Heart right ventricle (tissue), 16 donors: ENCODE measurements at regions not wholly inside any gene's neighbourhood (a gene's known extent, or its start where the extent isn't known, plus 50 kb on each side); places are given as distances from the start of the nearest gene placed in this dataset.

ENCODE experiments used
- ATAC-seq, 8 donors: fragments of 200-7000 bp; cut with Tn5 transposase; one replicate each; pipeline ENCODE4 v1.9.1; 2020; ENCODE audit warnings: mild to moderate bottlenecking in 8 of 8, moderate library complexity in 8 of 8, moderate number of reproducible peaks in 1 of 8
- DNase-seq, 2 donors: peaks; one replicate each; pipeline ENCODE4 v3.0.0-alpha.2; 2020
- H3K27ac ChIP-seq, 10 donors: fragments of 200-600 bp; sonication (generic) in 2 of 10; one replicate each; pipeline versions ENCODE4 v1.5.0 to v1.8.0; 2020 to 2022; ENCODE audit warnings: mild to moderate bottlenecking in 3 of 10
- H3K27me3 ChIP-seq, 7 donors: fragments of 200-600 bp; one replicate each; pipeline ENCODE4 v1.8.0; 2021 to 2022; ENCODE audit warnings: mild to moderate bottlenecking in 2 of 7
- H3K36me3 ChIP-seq, 9 donors: fragments of 200-600 bp; sonication (generic) in 1 of 9; one replicate each; pipeline versions ENCODE4 v1.5.0 to v1.8.0; 2020 to 2022; ENCODE audit warnings: mild to moderate bottlenecking in 2 of 9
- H3K4me1 ChIP-seq, 9 donors: fragments of 200-600 bp; sonication (generic) in 1 of 9; one replicate each; pipeline versions ENCODE4 v1.5.0 to v1.8.0; 2020 to 2022; ENCODE audit warnings: mild to moderate bottlenecking in 4 of 9
- H3K4me3 ChIP-seq, 10 donors: fragments of 200-600 bp; sonication (generic) in 2 of 10; one replicate each; pipeline versions ENCODE4 v1.5.0 to v1.8.0; 2020 to 2022; ENCODE audit warnings: mild to moderate bottlenecking in 7 of 10, moderate library complexity in 2 of 10
- H3K9me3 ChIP-seq, 11 donors: fragments of 200-600 bp in 10 of 11; sonication (generic) in 2 of 11; one replicate each; pipeline versions ENCODE4 v1.5.0 to v1.8.0; 2013 to 2022; ENCODE audit warnings: mild to moderate bottlenecking in 2 of 11, control low read depth in 1 of 11, moderate library complexity in 1 of 11
- WGBS, 2 donors: extraction: QIAGEN DNeasy Blood & Tissue Kit; methylation state at CpG; one replicate each; pipeline ENCODE4 v1.1.7; 2013; ENCODE audit warnings: inconsistent platforms in 1 of 2; 5-methylcytosine and 5-hydroxymethylcytosine counted together
- intact Hi-C, 10 donors: fragments of 100-400 bp; cut with DNase I; formaldehyde crosslinking; loops; one replicate each; pipeline versions ENCODE4 v1.11.1 to v1.14.2; 2022
- TF ChIP-seq, protein P1 (sequence below), 9 donors: fragments of 200-600 bp; sonication (generic) in 2 of 9; IDR thresholded peaks; one replicate each; pipeline versions ENCODE4 v1.5.0 to v1.8.0; 2021 to 2022; ENCODE audit warnings: antibody characterized with exemption in 9 of 9, mild to moderate bottlenecking in 5 of 9, moderate library complexity in 1 of 9
- donor health status: Arrhythmogenic right ventricular cardiomyopathy.
- donor health status: ischemic (EF 13 %, LVEDD 7.1; RV severe dilation, severe dysfunction).
- donor health status: healthy with polysubstance abuse.
- donor health status: DM: no; HTN: yes; CAD: no.
- donor health status: DM: no; HTN: no; CAD: no.
- donor health status: ischemic (EF 25% LVEDD 6.9; RV normal size, moderate dysfunction).
- donor health status: ischemic (EF 25% LVEDD 5.7; RV mildly dilated, moderate dysfunction).
- donor health status: healthy.
- donor health status: DM: yes; HTN: yes; CAD: no.
- donor health status: Ischemic cardiomyopathy.
- donor health status: ischemic (EF 35%, LVEDD 5.7; RV mildly dilated, moderate dysfunction).
- donor health status: nonischemic (EF 11% LVEDD 7.7; RV severe dilation, severe dysfunction).
- donor health status: DM: yes; HTN: yes; CAD: no.
- donor health status: PGD.
- donor health status: ischemic (EF 29% LVEDD 5.4; RV normal size, mild dysfunction).
- donor health status: nonischemic (EF 23%, LVEDD 6.1; RV moderate dilation, normal function).

DNA sequence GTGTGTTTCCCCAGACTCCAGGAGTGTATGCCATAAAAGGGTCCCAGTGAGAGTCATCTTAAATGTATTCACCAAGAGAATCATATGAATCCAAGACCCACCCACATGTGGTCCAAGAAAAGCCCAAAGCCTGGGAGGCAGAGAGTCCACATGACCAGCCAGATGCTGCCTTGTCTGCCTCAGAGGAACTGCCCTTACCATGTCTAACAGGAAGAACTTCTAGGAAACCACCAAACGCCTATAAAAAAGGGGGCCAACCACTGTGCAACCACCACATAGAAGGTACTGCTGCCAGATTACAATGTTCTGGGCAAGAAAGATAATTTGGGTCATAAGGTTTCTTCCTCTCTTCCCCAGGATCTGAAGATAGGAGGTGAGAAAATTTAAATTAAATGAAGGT, 129.8 kb upstream of the SLC24A2 start:
- intact Hi-C loops = no loop called here

DNA sequence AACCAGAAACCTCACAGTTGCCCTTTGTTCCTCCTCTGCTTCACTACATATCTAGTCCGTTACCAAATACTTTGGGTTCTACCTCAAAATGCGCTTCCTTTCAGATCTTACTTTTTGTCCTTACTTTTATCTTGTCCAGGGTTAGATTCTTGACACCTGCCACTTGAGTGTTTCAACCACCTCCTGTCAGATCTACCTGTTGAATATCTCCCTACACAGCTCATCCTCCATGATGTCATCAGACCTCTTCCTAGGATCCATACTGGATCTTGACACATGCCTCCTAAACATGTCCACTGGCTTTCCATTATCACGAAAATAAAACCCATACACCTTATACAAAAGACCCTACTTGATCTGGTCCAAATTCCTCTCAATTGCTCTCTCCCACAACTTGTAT, 125.2 kb upstream of the SLC24A2 start:
- DNase-seq (no peak), ATAC-seq (no peak)
- Histone ChIP-seq H3K27me3 (peaks cover 0 to 9% (median 6%) of the 10 kb centered on the region in 7 donors), H3K27ac (no peak overlapping the region), H3K9me3 (no peaks in the 10 kb centered on the region), H3K36me3 (no peaks in the 10 kb centered on the region), H3K4me3 (no peak overlapping the region), H3K4me1 (no peaks in the 10 kb centered on the region)
- intact Hi-C loops = no loop called here
- TF ChIP-seq, protein P1, sequence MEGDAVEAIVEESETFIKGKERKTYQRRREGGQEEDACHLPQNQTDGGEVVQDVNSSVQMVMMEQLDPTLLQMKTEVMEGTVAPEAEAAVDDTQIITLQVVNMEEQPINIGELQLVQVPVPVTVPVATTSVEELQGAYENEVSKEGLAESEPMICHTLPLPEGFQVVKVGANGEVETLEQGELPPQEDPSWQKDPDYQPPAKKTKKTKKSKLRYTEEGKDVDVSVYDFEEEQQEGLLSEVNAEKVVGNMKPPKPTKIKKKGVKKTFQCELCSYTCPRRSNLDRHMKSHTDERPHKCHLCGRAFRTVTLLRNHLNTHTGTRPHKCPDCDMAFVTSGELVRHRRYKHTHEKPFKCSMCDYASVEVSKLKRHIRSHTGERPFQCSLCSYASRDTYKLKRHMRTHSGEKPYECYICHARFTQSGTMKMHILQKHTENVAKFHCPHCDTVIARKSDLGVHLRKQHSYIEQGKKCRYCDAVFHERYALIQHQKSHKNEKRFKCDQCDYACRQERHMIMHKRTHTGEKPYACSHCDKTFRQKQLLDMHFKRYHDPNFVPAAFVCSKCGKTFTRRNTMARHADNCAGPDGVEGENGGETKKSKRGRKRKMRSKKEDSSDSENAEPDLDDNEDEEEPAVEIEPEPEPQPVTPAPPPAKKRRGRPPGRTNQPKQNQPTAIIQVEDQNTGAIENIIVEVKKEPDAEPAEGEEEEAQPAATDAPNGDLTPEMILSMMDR (IDR thresholded peaks at IDR 0.05) = no peak
- WGBS, 2 donors = 91% methylated on average over 3 of the region's 3 CpGs

More for the DNA sequence above, 129.8 kb upstream of the SLC24A2 start:
- no peaks in the 10 kb centered on the region for H3K4me1 ChIP-seq
- H3K36me3 ChIP-seq = no peaks in the 10 kb centered on the region
- DNase-seq (no peak), ATAC-seq (no peak)
- WGBS, 2 donors = 61 to 70% methylated on average over 1 of the region's 1 CpG
- no peak overlapping the region for H3K27ac ChIP-seq
- TF ChIP-seq, protein P1 (IDR thresholded peaks at IDR 0.05) = no peak
- no peaks in the 10 kb centered on the region for H3K9me3 ChIP-seq
- peaks cover 0 to 12% (median 8%) of the 10 kb centered on the region in 7 donors for H3K27me3 ChIP-seq
- no peak overlapping the region for H3K4me3 ChIP-seq

DNA sequence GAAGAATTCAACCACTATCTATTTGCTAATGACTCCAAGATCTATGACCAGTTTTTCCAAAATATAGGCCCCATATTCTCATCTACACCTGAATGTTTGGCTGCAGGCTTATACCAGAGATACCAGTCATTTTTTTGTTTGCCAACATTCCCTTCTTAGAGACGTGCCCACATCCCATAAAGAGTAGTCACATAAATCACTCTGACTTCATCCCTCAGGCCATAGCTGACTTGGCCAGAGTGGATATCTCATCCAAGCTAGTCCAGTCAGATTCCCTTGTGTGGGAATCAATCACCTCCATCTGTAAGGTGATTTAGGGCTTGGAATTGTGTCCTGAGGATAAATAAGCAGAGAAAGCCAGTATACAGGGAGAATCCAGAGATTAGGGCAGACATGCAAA, 124.3 kb upstream of the SLC24A2 start:
- H3K4me3 ChIP-seq = no peak overlapping the region
- no peaks in the 10 kb centered on the region for H3K9me3 ChIP-seq
- H3K27me3 ChIP-seq = peaks cover 0 to 2% (median 0%) of the 10 kb centered on the region in 7 donors
- ATAC-seq (no peak), DNase-seq (no peak)
- TF ChIP-seq, protein P1 (IDR thresholded peaks at IDR 0.05) = no peak
- H3K27ac ChIP-seq = no peak overlapping the region
- H3K4me1 ChIP-seq = no peaks in the 10 kb centered on the region
- WGBS, 2 donors = 82% methylated on average over 1 of the region's 1 CpG
- intact Hi-C loops = no loop called here
- no peaks in the 10 kb centered on the region for H3K36me3 ChIP-seq

DNA sequence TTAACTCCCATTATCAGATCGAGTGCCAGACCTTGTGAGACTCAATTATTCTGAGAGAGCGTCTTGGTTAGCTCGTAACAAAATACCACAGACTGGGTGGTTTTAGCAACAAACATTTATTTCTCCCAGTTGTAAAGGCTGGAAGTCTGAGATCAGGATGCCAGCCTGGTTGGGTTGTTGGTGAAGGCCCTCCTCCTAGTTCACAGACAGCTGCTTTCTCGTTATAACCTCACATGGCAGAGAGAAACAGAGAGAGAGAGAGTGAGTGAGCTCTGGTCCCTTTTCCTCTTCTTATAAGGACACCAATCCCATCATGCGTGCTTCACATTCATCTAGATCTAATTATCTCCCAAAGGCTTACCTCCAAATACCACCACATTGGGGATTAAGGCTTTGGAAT, 114.2 kb upstream of the SLC24A2 start:
- Histone ChIP-seq H3K36me3 (no peaks in the 10 kb centered on the region), H3K27me3 (no peaks in the 10 kb centered on the region), H3K9me3 (peaks cover 0 to 6% (median 0%) of the 10 kb centered on the region in 11 donors), H3K27ac (no peak overlapping the region), H3K4me3 (no peak overlapping the region), H3K4me1 (no peaks in the 10 kb centered on the region)
- TF ChIP-seq, protein P1 (IDR thresholded peaks at IDR 0.05) = no peak
- intact Hi-C loops = no loop called here
- DNase-seq (no peak), ATAC-seq (no peak)
- WGBS, 2 donors = 60 to 81% methylated on average over 5 of the region's 5 CpGs
